PC-3 (cell line): ENCODE measurements at regions not wholly inside any gene's neighbourhood (a gene's known extent, or its start where the extent isn't known, plus 50 kb on each side); places are given as distances from the start of the nearest gene placed in this dataset.

ENCODE experiments used
- CTCF ChIP-seq: fragments of 300-600 bp; sonication (generic); conservative IDR thresholded peaks from 2 replicates; pipeline ENCODE4 v1.5.1; 2017; ENCODE audit warnings: antibody characterized with exemption, low read depth, mild to moderate bottlenecking, low read length
- EZH2phosphoT487 ChIP-seq: fragments of 300-600 bp; sonication (generic); IDR thresholded peaks from 2 replicates; pipeline ENCODE4 v1.6.1; 2018; ENCODE audit warnings: mild to moderate bottlenecking, antibody characterized with exemption, low read length, borderline replicate concordance

GRCh38 chr10:33401300-33401699 lies 66.8 kb upstream of the NRP1 start:
- TF ChIP-seq CTCF (no peak), EZH2phosphoT487 (no peak)
